ENCODE measurements at regions not wholly inside any gene's neighbourhood (a gene's known extent, or its start where the extent isn't known, plus 50 kb on each side); places are given as distances from the start of the nearest gene placed in this dataset.

DNA sequence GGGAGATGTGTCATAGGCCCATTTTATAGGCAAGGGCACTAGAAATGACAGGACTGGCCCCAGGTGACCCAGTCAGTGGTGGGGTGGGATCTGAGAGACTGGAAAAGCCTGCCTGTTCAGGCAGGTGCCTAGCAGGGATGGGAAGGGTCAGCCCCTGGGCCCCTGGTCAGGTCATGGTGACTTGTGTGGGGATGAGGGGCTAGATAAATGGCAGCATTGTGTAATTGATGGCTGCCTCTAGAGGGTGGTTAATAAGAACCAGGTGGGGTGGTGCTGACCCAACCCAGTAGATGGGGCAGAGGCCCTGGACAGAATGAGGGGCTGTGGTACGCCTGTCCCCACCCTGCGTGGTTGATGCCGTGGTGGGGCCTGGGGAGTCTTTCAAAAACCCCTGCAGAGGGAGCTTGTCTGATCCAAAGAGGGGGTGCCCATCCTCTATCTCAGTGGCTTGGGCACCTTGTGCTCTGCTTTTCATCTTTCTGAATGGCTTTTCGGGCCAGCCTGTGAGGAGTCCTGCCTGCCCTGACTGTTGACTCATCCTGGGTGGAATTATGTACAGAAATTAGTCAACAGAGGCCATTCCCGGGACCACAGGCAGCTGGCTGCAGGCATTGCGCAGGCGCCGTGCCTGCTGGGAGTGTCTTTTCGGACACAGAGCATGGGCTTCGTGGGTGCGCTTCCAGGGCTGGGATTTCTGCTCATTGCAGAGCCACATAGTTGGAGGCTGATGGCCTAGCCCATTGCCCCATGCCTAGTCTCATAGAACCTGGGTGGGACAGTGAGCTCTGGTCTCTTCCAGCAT lies 93.6 kb upstream of the PITX1 start:
- TF ChIP-seq, protein P1, sequence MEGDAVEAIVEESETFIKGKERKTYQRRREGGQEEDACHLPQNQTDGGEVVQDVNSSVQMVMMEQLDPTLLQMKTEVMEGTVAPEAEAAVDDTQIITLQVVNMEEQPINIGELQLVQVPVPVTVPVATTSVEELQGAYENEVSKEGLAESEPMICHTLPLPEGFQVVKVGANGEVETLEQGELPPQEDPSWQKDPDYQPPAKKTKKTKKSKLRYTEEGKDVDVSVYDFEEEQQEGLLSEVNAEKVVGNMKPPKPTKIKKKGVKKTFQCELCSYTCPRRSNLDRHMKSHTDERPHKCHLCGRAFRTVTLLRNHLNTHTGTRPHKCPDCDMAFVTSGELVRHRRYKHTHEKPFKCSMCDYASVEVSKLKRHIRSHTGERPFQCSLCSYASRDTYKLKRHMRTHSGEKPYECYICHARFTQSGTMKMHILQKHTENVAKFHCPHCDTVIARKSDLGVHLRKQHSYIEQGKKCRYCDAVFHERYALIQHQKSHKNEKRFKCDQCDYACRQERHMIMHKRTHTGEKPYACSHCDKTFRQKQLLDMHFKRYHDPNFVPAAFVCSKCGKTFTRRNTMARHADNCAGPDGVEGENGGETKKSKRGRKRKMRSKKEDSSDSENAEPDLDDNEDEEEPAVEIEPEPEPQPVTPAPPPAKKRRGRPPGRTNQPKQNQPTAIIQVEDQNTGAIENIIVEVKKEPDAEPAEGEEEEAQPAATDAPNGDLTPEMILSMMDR (IDR thresholded peaks at IDR 0.05) = no peak
- no peak for TF ChIP-seq POLR2A (IDR thresholded peaks at IDR 0.05)

All from breast epithelium (tissue), 3 donors.